H1 (cell line): ENCODE measurements at regions not wholly inside any gene's neighbourhood (a gene's known extent, or its start where the extent isn't known, plus 50 kb on each side); places are given as distances from the start of the nearest gene placed in this dataset.

Source experiments
- CTCF ChIP-seq, 3 experiments: IDR thresholded peaks; 1 replicate in 2 of 3; 2 replicates in 1 of 3; pipeline versions ENCODE4 v1.5.1 to v1.6.1; 2011; ENCODE audit warnings: low read length in 3 of 3, mild to moderate bottlenecking in 3 of 3, inconsistent platforms in 2 of 3, low read depth in 1 of 3, moderate library complexity in 1 of 3; ENCODE audit not compliant: insufficient read depth in 1 of 3; ENCODE audit errors: control extremely low read depth in 1 of 3
- HDAC2 ChIP-seq, 2 experiments: fragments of 300-600 bp in 1 of 2; sonication (generic) in 1 of 2; IDR thresholded peaks; 2 replicates each; pipeline ENCODE4 v1.6.1; 2011 to 2012; ENCODE audit warnings: low read depth in 2 of 2, low read length in 2 of 2, mild to moderate bottlenecking in 2 of 2, moderate library complexity in 2 of 2, borderline replicate concordance in 1 of 2, inconsistent platforms in 1 of 2
- SP1 ChIP-seq: IDR thresholded peaks from 2 replicates; pipeline ENCODE4 v1.6.1; 2011; ENCODE audit warnings: low read depth, low read length

- TF ChIP-seq CTCF (IDR thresholded peaks at IDR 0.05; ENCODE audit: control extremely low read depth in 1 of 3, insufficient read depth in 1 of 3, low read depth in 1 of 3, low read length in 3 of 3): no peak
- no peak for TF ChIP-seq HDAC2 (IDR thresholded peaks at IDR 0.05; ENCODE audit: borderline replicate concordance in 1 of 2, low read depth in 2 of 2, low read length in 2 of 2)
- TF ChIP-seq SP1: no peak
Observed at GRCh38 chr5:34496701-34497469, 159.2 kb upstream of the RAI14 start (continued).
